ENCODE measurements at regions not wholly inside any gene's neighbourhood (a gene's known extent, or its start where the extent isn't known, plus 50 kb on each side); places are given as distances from the start of the nearest gene placed in this dataset.

DNA sequence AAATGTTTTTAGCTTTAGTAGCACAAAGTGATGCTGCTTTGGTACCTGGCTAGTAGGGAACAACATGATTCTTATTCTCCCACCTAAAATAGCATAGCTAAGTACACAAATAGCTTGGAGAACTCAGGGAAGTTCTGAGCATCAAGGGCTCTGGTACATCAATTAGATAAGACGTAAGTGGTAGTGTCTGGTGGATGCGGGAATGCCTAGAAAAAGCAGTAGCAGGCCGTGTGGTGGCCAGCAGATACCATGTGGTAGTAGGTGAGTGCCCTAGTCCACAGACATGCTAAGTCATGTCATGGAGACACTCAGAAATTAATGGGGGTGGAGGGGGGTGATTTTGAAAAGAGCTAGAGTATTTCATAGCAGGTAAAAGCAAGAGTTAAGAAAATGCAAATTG, 347.3 kb upstream of the NOCT start:
- Mint-ChIP-seq H3K36me3 (ENCODE audit: unreplicated experiment) (no peaks in the 10 kb centered on the region), H3K27me3 (ENCODE audit: unreplicated experiment) (no peaks in the 10 kb centered on the region), H3K9me3 (ENCODE audit: unreplicated experiment) (no peaks in the 10 kb centered on the region), H3K4me1 (ENCODE audit: unreplicated experiment) (peaks cover 53% of the 10 kb centered on the region), H3K27ac (ENCODE audit: unreplicated experiment) (no peak overlapping the region), H3K4me3 (ENCODE audit: unreplicated experiment) (no peak overlapping the region)
- no peak for DNase-seq (ENCODE audit: extremely low spot score, unreplicated experiment)
- TF ChIP-seq, protein P1, sequence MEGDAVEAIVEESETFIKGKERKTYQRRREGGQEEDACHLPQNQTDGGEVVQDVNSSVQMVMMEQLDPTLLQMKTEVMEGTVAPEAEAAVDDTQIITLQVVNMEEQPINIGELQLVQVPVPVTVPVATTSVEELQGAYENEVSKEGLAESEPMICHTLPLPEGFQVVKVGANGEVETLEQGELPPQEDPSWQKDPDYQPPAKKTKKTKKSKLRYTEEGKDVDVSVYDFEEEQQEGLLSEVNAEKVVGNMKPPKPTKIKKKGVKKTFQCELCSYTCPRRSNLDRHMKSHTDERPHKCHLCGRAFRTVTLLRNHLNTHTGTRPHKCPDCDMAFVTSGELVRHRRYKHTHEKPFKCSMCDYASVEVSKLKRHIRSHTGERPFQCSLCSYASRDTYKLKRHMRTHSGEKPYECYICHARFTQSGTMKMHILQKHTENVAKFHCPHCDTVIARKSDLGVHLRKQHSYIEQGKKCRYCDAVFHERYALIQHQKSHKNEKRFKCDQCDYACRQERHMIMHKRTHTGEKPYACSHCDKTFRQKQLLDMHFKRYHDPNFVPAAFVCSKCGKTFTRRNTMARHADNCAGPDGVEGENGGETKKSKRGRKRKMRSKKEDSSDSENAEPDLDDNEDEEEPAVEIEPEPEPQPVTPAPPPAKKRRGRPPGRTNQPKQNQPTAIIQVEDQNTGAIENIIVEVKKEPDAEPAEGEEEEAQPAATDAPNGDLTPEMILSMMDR (IDR thresholded peaks at IDR 0.05), result no peak

DNA sequence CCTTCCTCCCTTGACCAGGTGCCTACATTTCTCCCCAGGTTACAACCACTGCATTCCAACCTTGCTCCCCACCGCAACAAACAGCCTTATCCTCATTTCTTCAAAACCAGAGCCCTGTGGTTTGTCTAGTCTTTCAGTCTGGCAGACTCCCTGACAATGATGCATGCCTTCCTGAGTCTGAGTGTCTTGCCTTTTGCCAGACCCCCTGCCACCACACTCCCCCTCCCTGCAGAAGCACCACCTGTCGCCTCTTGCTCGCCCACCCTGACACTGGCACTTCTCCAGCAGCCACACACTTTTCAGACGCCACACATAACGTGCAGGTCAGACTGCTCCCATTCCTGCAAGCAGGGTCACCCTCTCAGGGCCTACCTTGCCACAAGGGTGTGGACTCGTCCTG, 349.2 kb upstream of the NOCT start:
- no peaks in the 10 kb centered on the region for H3K9me3 Mint-ChIP-seq (ENCODE audit: unreplicated experiment)
- peaks cover 35% of the 10 kb centered on the region for H3K4me1 Mint-ChIP-seq (ENCODE audit: unreplicated experiment)
- TF ChIP-seq, protein P1 (IDR thresholded peaks at IDR 0.05), result no peak
- no peaks in the 10 kb centered on the region for H3K36me3 Mint-ChIP-seq (ENCODE audit: unreplicated experiment)
- H3K4me3 Mint-ChIP-seq (ENCODE audit: unreplicated experiment), result no peak overlapping the region
- no peak overlapping the region for H3K27ac Mint-ChIP-seq (ENCODE audit: unreplicated experiment)
- no peaks in the 10 kb centered on the region for H3K27me3 Mint-ChIP-seq (ENCODE audit: unreplicated experiment)
- DNase-seq (ENCODE audit: extremely low spot score, unreplicated experiment), result no peak

DNA sequence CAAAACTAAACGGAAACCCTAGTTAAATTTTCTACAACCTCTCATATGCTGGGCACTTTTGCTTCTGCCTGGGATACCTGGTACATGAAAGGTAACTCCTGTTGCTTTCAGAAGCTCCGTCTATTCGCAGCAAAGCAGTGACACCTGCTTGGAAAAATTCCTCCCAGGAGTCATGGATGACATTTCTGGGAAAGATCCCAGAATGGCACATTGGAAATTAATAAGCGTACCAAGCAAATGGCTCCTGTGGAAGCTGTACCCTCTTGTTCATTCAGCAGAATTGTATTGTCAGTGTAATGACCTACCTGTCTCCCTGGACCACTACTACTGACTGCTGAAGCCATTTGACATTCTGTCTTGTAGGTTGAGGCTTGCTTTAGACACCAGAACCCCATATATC, 349.7 kb upstream of the NOCT start:
- Mint-ChIP-seq H3K36me3 (ENCODE audit: unreplicated experiment) (no peaks in the 10 kb centered on the region), H3K27me3 (ENCODE audit: unreplicated experiment) (no peaks in the 10 kb centered on the region), H3K27ac (ENCODE audit: unreplicated experiment) (no peak overlapping the region), H3K4me3 (ENCODE audit: unreplicated experiment) (no peak overlapping the region), H3K4me1 (ENCODE audit: unreplicated experiment) (peaks cover 35% of the 10 kb centered on the region), H3K9me3 (ENCODE audit: unreplicated experiment) (no peaks in the 10 kb centered on the region)
- TF ChIP-seq, protein P1 (IDR thresholded peaks at IDR 0.05), result no peak
- DNase-seq (ENCODE audit: extremely low spot score, unreplicated experiment), result no peak

DNA sequence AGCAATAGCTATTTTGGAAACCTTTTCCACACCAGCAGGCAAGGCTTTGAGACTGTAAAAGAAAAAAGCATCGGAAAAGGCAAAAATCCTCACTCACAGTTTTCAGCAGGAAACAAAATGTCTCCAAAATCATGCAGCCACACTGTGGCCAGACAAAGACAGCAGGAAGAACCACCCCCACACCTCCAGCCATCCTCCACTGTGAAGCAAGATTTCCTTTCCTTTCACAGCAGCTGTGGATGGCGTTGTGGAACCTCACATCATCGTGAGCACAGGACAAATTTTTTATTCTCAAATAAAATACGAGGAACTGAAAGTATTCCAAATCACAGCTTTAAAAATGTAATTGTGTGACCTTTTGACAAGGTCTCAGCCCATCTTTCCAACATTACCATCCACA, 351.7 kb upstream of the NOCT start:
- Mint-ChIP-seq H3K4me3 (ENCODE audit: unreplicated experiment) (no peak overlapping the region), H3K27ac (ENCODE audit: unreplicated experiment) (no peak overlapping the region), H3K27me3 (ENCODE audit: unreplicated experiment) (no peaks in the 10 kb centered on the region), H3K36me3 (ENCODE audit: unreplicated experiment) (no peaks in the 10 kb centered on the region), H3K9me3 (ENCODE audit: unreplicated experiment) (no peaks in the 10 kb centered on the region), H3K4me1 (ENCODE audit: unreplicated experiment) (peaks cover 18% of the 10 kb centered on the region)
- TF ChIP-seq, protein P1 (IDR thresholded peaks at IDR 0.05), result no peak
- DNase-seq (ENCODE audit: extremely low spot score, unreplicated experiment), result no peak

DNA sequence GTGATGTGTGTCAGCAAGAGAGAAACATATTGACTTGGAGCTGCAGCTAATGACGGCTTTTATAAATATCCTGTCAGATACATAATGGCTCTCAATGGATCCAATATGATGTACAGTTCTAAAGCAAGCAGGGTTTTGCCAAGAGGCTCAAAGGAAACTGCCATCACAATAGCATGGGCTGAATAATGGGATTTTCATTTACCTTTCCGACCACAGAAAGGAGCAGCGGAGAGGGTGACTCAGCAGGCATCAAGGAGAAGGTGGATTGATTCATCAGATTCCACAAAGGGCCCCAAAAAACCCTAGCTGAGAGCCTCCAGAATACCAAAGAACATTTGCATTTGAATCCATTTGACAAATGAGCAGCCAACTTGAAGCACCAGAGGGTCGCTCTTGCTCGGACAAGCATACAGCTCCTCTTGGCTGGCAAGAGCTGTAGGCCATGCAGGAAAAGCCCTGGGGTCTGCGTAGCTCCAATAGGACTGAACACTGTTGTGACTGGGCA, 355.7 kb upstream of the NOCT start:
- Mint-ChIP-seq H3K9me3 (ENCODE audit: unreplicated experiment) (no peaks in the 10 kb centered on the region), H3K27ac (ENCODE audit: unreplicated experiment) (no peak overlapping the region), H3K4me3 (ENCODE audit: unreplicated experiment) (no peak overlapping the region), H3K27me3 (ENCODE audit: unreplicated experiment) (no peaks in the 10 kb centered on the region), H3K36me3 (ENCODE audit: unreplicated experiment) (no peaks in the 10 kb centered on the region), H3K4me1 (ENCODE audit: unreplicated experiment) (peaks cover 8% of the 10 kb centered on the region)
- TF ChIP-seq, protein P1 (IDR thresholded peaks at IDR 0.05), result no peak
- DNase-seq (ENCODE audit: extremely low spot score, unreplicated experiment), result no peak
